HepG2 (cell line): ENCODE measurements at regions not wholly inside any gene's neighbourhood (a gene's known extent, or its start where the extent isn't known, plus 50 kb on each side); places are given as distances from the start of the nearest gene placed in this dataset.

ENCODE experiments used
- ATAC-seq: fragments of 200-7000 bp; cut with Tn5 transposase; 3 replicates; pipeline ENCODE4 v1.9.1; 2020; ENCODE audit warnings: mild to moderate bottlenecking, moderate library complexity
- BruUV-seq: library from RNA; stranded (reverse); fragments of 400-500 nt; replicated peaks from 2 replicates; lab custom pipeline; 2021; lab: Mats Ljungman, UMichigan
- CTCF ChIA-PET: fragments of 300-600 bp; formaldehyde crosslinking; extraction: SDS; loops from one replicate; lab custom pipeline; 2021; ENCODE audit warnings: low total read pairs, inconsistent platforms, low intra/inter-chr PET ratio; lab: Yijun Ruan, JAX
- POLR2A ChIA-PET: fragments of 350-600 bp; sonication (Branson Sonifier 250); formaldehyde crosslinking; loops from one replicate; lab custom pipeline; 2020; ENCODE audit warnings: antibody characterized with exemption, inconsistent platforms; lab: Yijun Ruan, JAX
- DNase-seq: peaks from one replicate; pipeline ENCODE4 v3.0.0-alpha.2; 2015; ENCODE audit warnings: low spot score
- FAIRE-seq: peaks from 3 replicates; lab custom pipeline; 2011; peaks lifted over from hg19 to GRCh38; lab: Jason Lieb, UNC
- H2AFZ ChIP-seq: one replicate; pipeline ENCODE4 v1.6.1; 2011; ENCODE audit warnings: low read length, inconsistent platforms
- H3K27ac ChIP-seq: fragments of 300-600 bp; 3 replicates; pipeline ENCODE4 v1.8.0; 2011; ENCODE audit warnings: mixed run types, mild to moderate bottlenecking, mixed read lengths, low read length, inconsistent platforms; ENCODE audit not compliant: insufficient read depth; ENCODE audit errors: extremely low read length
- H3K27me3 ChIP-seq, 2 experiments: fragments of 200-600 bp in 1 of 2; 2 replicates in 1 of 2; 3 replicates in 1 of 2; pipeline versions ENCODE4 v1.6.0 to v1.8.0; 2011; ENCODE audit warnings: low read length in 2 of 2, mild to moderate bottlenecking in 2 of 2, moderate library complexity in 2 of 2, inconsistent platforms in 1 of 2; ENCODE audit not compliant: insufficient read depth in 2 of 2, control insufficient read depth in 1 of 2
- H3K36me3 ChIP-seq, 2 experiments: fragments of 200-600 bp in 1 of 2; replicated peaks in 1 of 2; 2 replicates in 1 of 2; 3 replicates in 1 of 2; pipeline versions ENCODE4 v1.5.1 to v1.8.0; 2011; ENCODE audit warnings: low read length in 2 of 2, inconsistent platforms in 1 of 2; ENCODE audit not compliant: insufficient read depth in 2 of 2, control insufficient read depth in 1 of 2
- H3K4me1 ChIP-seq: 2 replicates; pipeline ENCODE4 v1.5.1; 2012; ENCODE audit warnings: low read length, inconsistent platforms; ENCODE audit not compliant: insufficient read depth
- H3K4me2 ChIP-seq: 2 replicates; pipeline ENCODE4 v1.6.0; 2011; ENCODE audit warnings: low read depth, low read length, inconsistent platforms
- H3K4me3 ChIP-seq, 3 experiments: fragments of 200-600 bp in 1 of 3; sonication (generic), shearing (Covaris generic) in 1 of 3; replicated peaks in 1 of 3; 2 replicates each; pipeline ENCODE4 v1.5.1; 2011 to 2016; ENCODE audit warnings: low read length in 3 of 3, inconsistent platforms in 2 of 3, low read depth in 2 of 3, mild to moderate bottlenecking in 2 of 3, control low read depth in 1 of 3, mixed read lengths in 1 of 3; ENCODE audit not compliant: insufficient read depth in 1 of 3
- H3K79me2 ChIP-seq: one replicate; pipeline ENCODE4 v1.6.1; 2011; ENCODE audit warnings: low read length, inconsistent platforms; ENCODE audit not compliant: insufficient read depth
- H3K9ac ChIP-seq: 2 replicates; pipeline ENCODE4 v1.6.0; 2011; ENCODE audit warnings: mild to moderate bottlenecking, low read depth, low read length, inconsistent platforms; ENCODE audit not compliant: insufficient read depth
- H3K9me3 ChIP-seq: 2 replicates; pipeline ENCODE4 v1.5.1; 2012; ENCODE audit warnings: mild to moderate bottlenecking, low read length
- H4K20me1 ChIP-seq: 2 replicates; pipeline ENCODE4 v1.6.0; 2011; ENCODE audit warnings: inconsistent platforms, mild to moderate bottlenecking, low read length, moderate library complexity; ENCODE audit not compliant: insufficient read depth
- ATF7 ChIP-seq, 2 experiments: fragments of 450-650 bp in 1 of 2; sonication (generic) in 1 of 2; formaldehyde crosslinking in 1 of 2; IDR thresholded peaks; 2 replicates each; pipeline versions ENCODE4 v1.4.0 to v1.6.1; 2016 to 2020; ENCODE audit warnings: antibody characterized with exemption in 1 of 2, mild to moderate bottlenecking in 1 of 2, missing genetic modification reagents in 1 of 2
- GTF2F1 ChIP-seq: fragments of 150-350 bp; IDR thresholded peaks from 2 replicates; pipeline ENCODE4 v1.6.1; 2014; ENCODE audit warnings: low read length
- HMG20B ChIP-seq: conservative IDR thresholded peaks from 2 replicates; pipeline ENCODE4 v1.6.1; 2016; ENCODE audit warnings: missing genetic modification reagents, missing compliant biosample characterization
- HNF4A ChIP-seq: sonication (generic); formaldehyde crosslinking; IDR thresholded peaks from 2 replicates; pipeline ENCODE4 v1.4.0; 2020; ENCODE audit warnings: missing genetic modification reagents
- KAT8 ChIP-seq: IDR thresholded peaks from 2 replicates; pipeline ENCODE4 v1.6.1; 2016; ENCODE audit warnings: missing genetic modification reagents, missing compliant biosample characterization
- MAFG ChIP-seq: sonication (generic); formaldehyde crosslinking; IDR thresholded peaks from 2 replicates; pipeline ENCODE4 v1.5.1; 2020; ENCODE audit warnings: mild to moderate bottlenecking, missing genetic modification reagents
- MEIS2 ChIP-seq: sonication (generic); formaldehyde crosslinking; IDR thresholded peaks from 2 replicates; pipeline ENCODE4 v1.9.0; 2021; ENCODE audit warnings: mild to moderate bottlenecking, missing genetic modification reagents
- MLLT10 ChIP-seq: sonication (generic); formaldehyde crosslinking; IDR thresholded peaks from 2 replicates; pipeline ENCODE4 v1.4.0; 2020; ENCODE audit warnings: missing genetic modification reagents
- MXI1 ChIP-seq: IDR thresholded peaks from 3 replicates; pipeline ENCODE4 v1.6.1; 2012; ENCODE audit warnings: low read depth, low read length, inconsistent platforms, borderline replicate concordance
- PHF5A ChIP-seq: IDR thresholded peaks from one replicate; pipeline ENCODE4 v1.6.1; 2018; ENCODE audit warnings: low read depth, missing genetic modification reagents; ENCODE audit not compliant: unreplicated experiment
- POLR2AphosphoS2 ChIP-seq: IDR thresholded peaks from 2 replicates; pipeline ENCODE4 v1.6.1; 2011; ENCODE audit warnings: low read depth, low read length, improper control_type of control experiment
- RBAK ChIP-seq: sonication (generic); formaldehyde crosslinking; IDR thresholded peaks from 2 replicates; pipeline ENCODE4 v1.5.1; 2020; ENCODE audit warnings: mild to moderate bottlenecking, missing genetic modification reagents
- SSRP1 ChIP-seq: IDR thresholded peaks from 2 replicates; pipeline ENCODE4 v1.6.1; 2016; ENCODE audit warnings: control low read depth
- XRCC5 ChIP-seq: fragments of 200-400 bp; formaldehyde crosslinking; optimal IDR thresholded peaks from 2 replicates; pipeline ENCODE3; 2017; ENCODE audit warnings: mild to moderate bottlenecking, low read length
- ZBTB7A ChIP-seq: sonication (generic); formaldehyde crosslinking; IDR thresholded peaks from 2 replicates; pipeline ENCODE4 v1.8.0; 2022; ENCODE audit warnings: mild to moderate bottlenecking, missing genetic modification reagents
- ZNF205 ChIP-seq: IDR thresholded peaks from 2 replicates; pipeline ENCODE4 v1.6.1; 2018; ENCODE audit warnings: missing biosample characterization, missing genetic modification reagents
- ZNF234 ChIP-seq: sonication (generic); formaldehyde crosslinking; conservative IDR thresholded peaks from 2 replicates; pipeline ENCODE4 v1.5.1; 2020; ENCODE audit warnings: mild to moderate bottlenecking, missing genetic modification reagents
- ZNF326 ChIP-seq: sonication (generic); formaldehyde crosslinking; IDR thresholded peaks from 2 replicates; pipeline ENCODE4 v1.4.0; 2020; ENCODE audit warnings: missing genetic modification reagents, borderline replicate concordance
- ZNF430 ChIP-seq: sonication (generic); formaldehyde crosslinking; IDR thresholded peaks from 2 replicates; pipeline ENCODE4 v1.9.0; 2021; ENCODE audit warnings: mild to moderate bottlenecking, missing genetic modification reagents
- WGBS: methylation state at CpG from one replicate; pipeline ENCODE4 v1.1.6; 2017; ENCODE audit warnings: low lambda C conversion rate; 5-methylcytosine and 5-hydroxymethylcytosine counted together
- in situ Hi-C: cut with HindIII; loops from 2 replicates; pipeline ENCODE4 v1.10.0; 2017; ENCODE audit warnings: low pct_unique_long_range_greater_than_20kb; ENCODE audit not compliant: extremely low pct_ligation_motif_present
- intact Hi-C: fragments of 100-400 bp; cut with micrococcal nuclease; formaldehyde crosslinking; loops from one replicate; pipeline ENCODE4 v1.10.0; 2022; ENCODE audit not compliant: unreplicated experiment
- TF ChIP-seq, protein P1 (sequence below): sonication (generic); formaldehyde crosslinking; IDR thresholded peaks from 2 replicates; pipeline ENCODE4 v1.8.0; 2022; ENCODE audit warnings: mild to moderate bottlenecking, missing genetic modification reagents, borderline replicate concordance
- TF ChIP-seq, protein P2 (sequence below): sonication (generic); formaldehyde crosslinking; IDR thresholded peaks from 2 replicates; pipeline ENCODE4 v1.5.0; 2020; ENCODE audit warnings: missing genetic modification reagents
- TF ChIP-seq, protein P3 (sequence below): sonication (generic); formaldehyde crosslinking; IDR thresholded peaks from 2 replicates; pipeline ENCODE4 v1.4.0; 2020; ENCODE audit warnings: missing genetic modification reagents

DNA sequence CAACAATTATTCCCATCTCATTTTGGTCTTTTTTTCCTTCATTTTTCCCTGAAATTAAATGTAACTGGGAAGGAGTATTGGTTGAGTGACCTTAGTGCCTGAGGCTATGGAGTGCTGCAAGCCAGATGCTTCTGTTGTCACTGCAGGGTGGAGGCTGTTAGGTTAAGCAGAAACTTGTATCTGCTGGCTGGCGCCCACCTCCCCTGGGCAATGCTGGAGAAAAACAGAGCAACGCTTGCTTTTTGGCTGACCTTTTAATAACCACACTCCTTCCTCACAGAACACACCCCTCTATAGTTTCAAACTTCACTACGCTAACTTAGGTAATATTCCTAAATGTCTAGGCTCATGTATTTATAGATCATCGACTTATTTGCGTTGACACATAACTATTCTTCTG, 583.5 kb upstream of the NOVA1 start (continued):
- TF ChIP-seq ZNF326 (CRISPR knock-in tag), result no peak
- TF ChIP-seq KAT8 (CRISPR knock-in tag), result no peak
- no peak for TF ChIP-seq SSRP1
- TF ChIP-seq, protein P1, sequence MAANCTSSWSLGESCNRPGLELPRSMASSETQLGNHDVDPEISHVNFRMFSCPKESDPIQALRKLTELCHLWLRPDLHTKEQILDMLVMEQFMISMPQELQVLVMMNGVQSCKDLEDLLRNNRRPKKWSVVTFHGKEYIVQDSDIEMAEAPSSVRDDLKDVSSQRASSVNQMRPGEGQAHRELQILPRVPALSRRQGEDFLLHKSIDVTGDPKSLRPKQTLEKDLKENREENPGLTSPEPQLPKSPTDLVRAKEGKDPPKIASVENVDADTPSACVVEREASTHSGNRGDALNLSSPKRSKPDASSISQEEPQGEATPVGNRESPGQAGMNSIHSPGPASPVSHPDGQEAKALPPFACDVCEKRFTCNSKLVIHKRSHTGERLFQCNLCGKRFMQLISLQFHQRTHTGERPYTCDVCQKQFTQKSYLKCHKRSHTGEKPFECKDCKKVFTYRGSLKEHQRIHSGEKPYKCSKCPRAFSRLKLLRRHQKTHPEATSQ (CRISPR knock-in tag), result no peak
- TF ChIP-seq, protein P2, sequence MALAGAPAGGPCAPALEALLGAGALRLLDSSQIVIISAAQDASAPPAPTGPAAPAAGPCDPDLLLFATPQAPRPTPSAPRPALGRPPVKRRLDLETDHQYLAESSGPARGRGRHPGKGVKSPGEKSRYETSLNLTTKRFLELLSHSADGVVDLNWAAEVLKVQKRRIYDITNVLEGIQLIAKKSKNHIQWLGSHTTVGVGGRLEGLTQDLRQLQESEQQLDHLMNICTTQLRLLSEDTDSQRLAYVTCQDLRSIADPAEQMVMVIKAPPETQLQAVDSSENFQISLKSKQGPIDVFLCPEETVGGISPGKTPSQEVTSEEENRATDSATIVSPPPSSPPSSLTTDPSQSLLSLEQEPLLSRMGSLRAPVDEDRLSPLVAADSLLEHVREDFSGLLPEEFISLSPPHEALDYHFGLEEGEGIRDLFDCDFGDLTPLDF (CRISPR knock-in tag), result no peak
- TF ChIP-seq RBAK (CRISPR knock-in tag), result no peak
- TF ChIP-seq HMG20B (CRISPR knock-in tag), result no peak

DNA sequence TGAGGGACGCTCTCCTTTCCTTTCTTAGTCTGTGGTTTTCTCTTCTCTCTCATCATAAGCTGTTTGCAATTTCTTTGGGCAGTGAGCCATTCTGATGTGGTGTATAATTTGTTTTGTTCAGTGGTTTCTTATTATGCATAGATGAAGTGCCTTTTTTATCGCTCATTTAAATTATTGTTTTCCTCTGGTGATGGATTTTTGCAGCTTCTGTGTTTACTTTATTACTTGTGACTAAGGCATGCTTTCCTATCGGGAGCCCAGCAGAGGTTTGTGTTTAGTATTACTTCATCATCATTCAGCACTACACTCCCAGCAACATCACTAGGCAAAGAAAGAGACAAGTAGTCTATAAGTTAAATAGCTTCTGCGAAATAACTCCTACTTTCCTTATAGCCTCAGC, 586.6 kb upstream of the NOVA1 start:
- no peaks in the 10 kb centered on the region for H4K20me1 ChIP-seq
- H3K4me2 ChIP-seq, result no peak overlapping the region
- H2AFZ ChIP-seq, result no peak overlapping the region
- H3K4me3 ChIP-seq, result no peak overlapping the region
- H3K9me3 ChIP-seq, result peaks cover 89% of the 10 kb centered on the region
- H3K27ac ChIP-seq, result no peak overlapping the region
- ChIA-PET CTCF (no interaction called here), POLR2A (no interaction called here)
- WGBS, result 4% methylated on average over 4 of the region's 4 CpGs
- no peaks in the 10 kb centered on the region for H3K4me1 ChIP-seq
- DNase-seq (no peak), ATAC-seq (no peak), FAIRE-seq (no peak)
- in situ Hi-C loops (no loop called here), intact Hi-C loops (no loop called here)
- no peaks in the 10 kb centered on the region for H3K36me3 ChIP-seq
- no peak for TF ChIP-seq ZNF234 (CRISPR knock-in tag)
- no peak for TF ChIP-seq MAFG (CRISPR knock-in tag)
- TF ChIP-seq MLLT10 (CRISPR knock-in tag), result no peak
- no peak for TF ChIP-seq ZNF205 (CRISPR knock-in tag)
- TF ChIP-seq ZBTB7A (CRISPR knock-in tag), result no peak
- no peak for TF ChIP-seq GTF2F1
- TF ChIP-seq, protein P3, sequence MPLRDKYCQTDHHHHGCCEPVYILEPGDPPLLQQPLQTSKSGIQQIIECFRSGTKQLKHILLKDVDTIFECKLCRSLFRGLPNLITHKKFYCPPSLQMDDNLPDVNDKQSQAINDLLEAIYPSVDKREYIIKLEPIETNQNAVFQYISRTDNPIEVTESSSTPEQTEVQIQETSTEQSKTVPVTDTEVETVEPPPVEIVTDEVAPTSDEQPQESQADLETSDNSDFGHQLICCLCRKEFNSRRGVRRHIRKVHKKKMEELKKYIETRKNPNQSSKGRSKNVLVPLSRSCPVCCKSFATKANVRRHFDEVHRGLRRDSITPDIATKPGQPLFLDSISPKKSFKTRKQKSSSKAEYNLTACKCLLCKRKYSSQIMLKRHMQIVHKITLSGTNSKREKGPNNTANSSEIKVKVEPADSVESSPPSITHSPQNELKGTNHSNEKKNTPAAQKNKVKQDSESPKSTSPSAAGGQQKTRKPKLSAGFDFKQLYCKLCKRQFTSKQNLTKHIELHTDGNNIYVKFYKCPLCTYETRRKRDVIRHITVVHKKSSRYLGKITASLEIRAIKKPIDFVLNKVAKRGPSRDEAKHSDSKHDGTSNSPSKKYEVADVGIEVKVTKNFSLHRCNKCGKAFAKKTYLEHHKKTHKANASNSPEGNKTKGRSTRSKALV (CRISPR knock-in tag), result no peak
- TF ChIP-seq XRCC5, result no peak
- TF ChIP-seq PHF5A (CRISPR knock-in tag), result no peak
- no peak for TF ChIP-seq HNF4A (CRISPR knock-in tag)
- TF ChIP-seq MXI1, result no peak
- no peak for TF ChIP-seq POLR2AphosphoS2
- TF ChIP-seq ATF7 (IDR thresholded peaks at IDR 0.05), result no peak
- no peak for TF ChIP-seq ATF7 (CRISPR knock-in tag; IDR thresholded peaks at IDR 0.05)
- TF ChIP-seq MEIS2 (CRISPR knock-in tag), result no peak
- no peak for TF ChIP-seq ZNF430 (CRISPR knock-in tag)
- H3K9ac ChIP-seq, result no peak overlapping the region
- H3K79me2 ChIP-seq, result no peaks in the 10 kb centered on the region
- no TSS peak for BruUV-seq
- H3K27me3 ChIP-seq, result no peaks in the 10 kb centered on the region
